ENCODE measurements at regions not wholly inside any gene's neighbourhood (a gene's known extent, or its start where the extent isn't known, plus 50 kb on each side); places are given as distances from the start of the nearest gene placed in this dataset.

DNA sequence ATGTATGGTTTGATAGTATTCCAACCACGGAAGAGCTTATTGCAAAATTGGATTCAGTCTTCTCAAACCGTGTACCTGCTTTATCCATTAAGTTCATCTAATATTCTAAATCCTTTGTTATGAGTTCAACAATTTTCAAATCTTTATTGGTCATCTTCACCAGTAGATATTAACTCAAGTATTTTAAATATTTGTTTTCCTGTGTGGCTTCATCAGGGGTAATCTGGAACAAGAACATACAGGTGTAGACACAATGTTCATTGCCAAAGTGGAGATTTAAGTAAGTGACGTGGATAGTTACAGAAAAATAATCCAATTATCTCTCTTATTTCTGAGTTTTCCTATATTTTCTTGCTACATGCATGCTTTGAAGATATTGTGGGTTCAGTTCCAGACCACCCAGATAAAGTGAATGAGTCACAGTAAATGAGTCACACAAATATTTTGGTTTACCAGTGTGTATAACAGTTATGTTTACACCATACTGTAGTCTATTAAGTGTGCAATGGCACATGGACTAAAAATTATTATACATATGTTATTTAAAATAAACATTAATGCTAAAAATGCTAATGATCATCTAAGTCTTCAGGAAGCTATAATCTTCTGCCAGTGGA is 429.0 kb upstream of the POT1 start:
- TF ChIP-seq, protein P1, sequence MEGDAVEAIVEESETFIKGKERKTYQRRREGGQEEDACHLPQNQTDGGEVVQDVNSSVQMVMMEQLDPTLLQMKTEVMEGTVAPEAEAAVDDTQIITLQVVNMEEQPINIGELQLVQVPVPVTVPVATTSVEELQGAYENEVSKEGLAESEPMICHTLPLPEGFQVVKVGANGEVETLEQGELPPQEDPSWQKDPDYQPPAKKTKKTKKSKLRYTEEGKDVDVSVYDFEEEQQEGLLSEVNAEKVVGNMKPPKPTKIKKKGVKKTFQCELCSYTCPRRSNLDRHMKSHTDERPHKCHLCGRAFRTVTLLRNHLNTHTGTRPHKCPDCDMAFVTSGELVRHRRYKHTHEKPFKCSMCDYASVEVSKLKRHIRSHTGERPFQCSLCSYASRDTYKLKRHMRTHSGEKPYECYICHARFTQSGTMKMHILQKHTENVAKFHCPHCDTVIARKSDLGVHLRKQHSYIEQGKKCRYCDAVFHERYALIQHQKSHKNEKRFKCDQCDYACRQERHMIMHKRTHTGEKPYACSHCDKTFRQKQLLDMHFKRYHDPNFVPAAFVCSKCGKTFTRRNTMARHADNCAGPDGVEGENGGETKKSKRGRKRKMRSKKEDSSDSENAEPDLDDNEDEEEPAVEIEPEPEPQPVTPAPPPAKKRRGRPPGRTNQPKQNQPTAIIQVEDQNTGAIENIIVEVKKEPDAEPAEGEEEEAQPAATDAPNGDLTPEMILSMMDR (conservative IDR thresholded peaks at IDR 0.05; ENCODE audit: low read depth, low read length) = no peak
- DNase-seq (ENCODE audit: low read depth) = peak; percentile 44
- H3K4me3 ChIP-seq (ENCODE audit: low read depth, low read length) = no peak overlapping the region

- TF ChIP-seq, protein P1 (conservative IDR thresholded peaks at IDR 0.05; ENCODE audit: low read depth, low read length) = no peak
- DNase-seq (ENCODE audit: low read depth) = peak; percentile 67
- no peak overlapping the region for H3K4me3 ChIP-seq (ENCODE audit: low read depth, low read length)
These were observed 428.2 kb upstream of the POT1 start for GRCh38 chr7:125357676-125358455.

- no peak overlapping the region for H3K4me3 ChIP-seq (ENCODE audit: low read depth, low read length)
- peak; percentile 93 for DNase-seq (ENCODE audit: low read depth)
- TF ChIP-seq, protein P1 (conservative IDR thresholded peaks at IDR 0.05; ENCODE audit: low read depth, low read length) = no peak
These were observed 426.3 kb upstream of the POT1 start for GRCh38 chr7:125355899-125356298.

- no peak for DNase-seq (ENCODE audit: low read depth)
These were observed 417.6 kb upstream of the POT1 start for GRCh38 chr7:125347269-125347668.

DNA sequence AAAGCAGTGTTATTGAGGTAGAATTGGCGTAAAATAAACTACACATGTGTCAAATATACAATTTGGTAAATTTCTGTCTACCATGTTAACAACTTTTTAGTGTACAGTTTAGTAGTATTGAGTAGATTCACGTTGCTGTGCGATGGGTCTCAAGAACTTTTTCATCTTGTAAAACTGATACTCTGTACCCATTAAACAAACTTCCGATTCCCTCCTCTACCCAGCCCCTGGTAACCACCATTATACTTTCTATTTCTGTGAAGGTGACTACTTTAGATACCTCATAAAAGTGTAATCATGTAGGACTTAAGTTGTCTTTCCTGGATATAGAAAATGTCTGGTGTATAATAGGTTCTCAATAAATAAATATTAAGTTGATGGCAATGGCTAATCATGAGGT is 408.5 kb upstream of the POT1 start:
- no peak overlapping the region for H3K4me3 ChIP-seq (ENCODE audit: low read depth, low read length)
- TF ChIP-seq, protein P1 (conservative IDR thresholded peaks at IDR 0.05; ENCODE audit: low read depth, low read length) = no peak
- no peak for DNase-seq (ENCODE audit: low read depth)

More at GRCh38 chr7:125347269-125347668, 417.6 kb upstream of the POT1 start:
- no peak overlapping the region for H3K4me3 ChIP-seq (ENCODE audit: low read depth, low read length)
- TF ChIP-seq, protein P1 (conservative IDR thresholded peaks at IDR 0.05; ENCODE audit: low read depth, low read length) = no peak

DNA sequence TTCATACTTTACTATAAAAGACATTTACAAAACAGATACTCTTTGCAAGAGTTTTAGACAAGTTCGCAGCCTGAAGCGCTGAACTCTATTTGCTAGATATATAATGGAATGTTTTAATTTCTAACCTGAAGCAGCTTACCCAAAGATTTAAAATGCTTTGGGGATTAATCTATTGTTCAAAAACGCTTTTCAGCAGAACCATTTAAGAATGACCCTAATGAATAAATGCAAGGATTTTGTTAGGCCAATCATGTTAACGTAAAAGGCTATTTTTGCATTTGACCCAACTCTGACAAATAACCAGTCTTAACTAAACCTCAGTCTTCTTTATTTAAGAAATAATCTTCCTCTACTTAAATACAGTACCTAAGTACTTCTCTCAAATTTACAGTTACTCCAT is 406.7 kb upstream of the POT1 start:
- TF ChIP-seq, protein P1 (conservative IDR thresholded peaks at IDR 0.05; ENCODE audit: low read depth, low read length) = no peak
- no peak overlapping the region for H3K4me3 ChIP-seq (ENCODE audit: low read depth, low read length)
- DNase-seq (ENCODE audit: low read depth) = no peak

Data from choroid plexus epithelial cell (primary cell).